ENCODE measurements at regions not wholly inside any gene's neighbourhood (a gene's known extent, or its start where the extent isn't known, plus 50 kb on each side); places are given as distances from the start of the nearest gene placed in this dataset.

DNA sequence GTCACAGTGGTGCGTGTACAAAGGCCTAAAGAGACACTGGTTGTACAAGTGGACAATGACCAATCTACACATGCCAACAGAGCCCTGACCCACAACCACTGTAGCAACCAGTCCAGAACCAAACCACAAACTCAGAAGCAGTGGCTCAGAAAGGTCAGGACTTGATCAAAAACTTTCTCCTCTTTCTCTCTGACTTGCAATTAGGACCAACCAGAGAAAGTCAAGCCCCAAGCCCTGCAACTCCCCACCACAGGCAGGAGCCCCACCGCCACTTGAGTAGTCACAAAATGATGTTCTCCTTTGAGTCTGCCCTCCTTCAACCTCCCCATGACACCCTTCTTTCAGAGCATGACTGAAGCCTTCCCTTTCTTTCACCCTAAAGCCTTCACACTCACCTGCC lies 291.8 kb downstream of the CDH10 start:
- TF ChIP-seq CEBPB (IDR thresholded peaks at IDR 0.05) (no peak), TAF1 (IDR thresholded peaks at IDR 0.05; ENCODE audit: low read depth) (no peak), YY1 (IDR thresholded peaks at IDR 0.05; ENCODE audit: low read depth) (no peak), TCF12 (IDR thresholded peaks at IDR 0.05; ENCODE audit: low read depth) (no peak), CREB1 (IDR thresholded peaks at IDR 0.05; ENCODE audit: low read depth) (no peak)
- TF ChIP-seq, protein P1, sequence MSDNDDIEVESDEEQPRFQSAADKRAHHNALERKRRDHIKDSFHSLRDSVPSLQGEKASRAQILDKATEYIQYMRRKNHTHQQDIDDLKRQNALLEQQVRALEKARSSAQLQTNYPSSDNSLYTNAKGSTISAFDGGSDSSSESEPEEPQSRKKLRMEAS (IDR thresholded peaks at IDR 0.05), result no peak

DNA sequence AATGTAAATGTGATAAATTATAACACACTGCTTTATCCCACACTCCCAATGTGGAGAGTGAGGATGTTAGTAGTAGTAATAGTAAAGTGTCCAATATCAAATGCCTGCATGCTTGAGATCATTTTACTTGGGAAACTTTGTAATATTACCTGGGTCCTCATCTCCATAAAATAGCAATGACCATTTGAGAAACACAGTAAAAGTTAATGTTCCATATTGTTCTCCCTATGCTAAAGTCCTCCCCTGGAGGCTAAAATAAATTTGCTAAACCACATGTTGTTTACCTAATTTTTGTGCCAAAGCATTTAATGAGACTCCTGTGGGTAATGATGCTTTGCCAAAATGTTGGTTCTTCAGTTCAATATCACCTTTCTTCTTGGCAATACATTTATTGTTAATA lies 291.2 kb downstream of the CDH10 start:
- TF ChIP-seq, protein P2, sequence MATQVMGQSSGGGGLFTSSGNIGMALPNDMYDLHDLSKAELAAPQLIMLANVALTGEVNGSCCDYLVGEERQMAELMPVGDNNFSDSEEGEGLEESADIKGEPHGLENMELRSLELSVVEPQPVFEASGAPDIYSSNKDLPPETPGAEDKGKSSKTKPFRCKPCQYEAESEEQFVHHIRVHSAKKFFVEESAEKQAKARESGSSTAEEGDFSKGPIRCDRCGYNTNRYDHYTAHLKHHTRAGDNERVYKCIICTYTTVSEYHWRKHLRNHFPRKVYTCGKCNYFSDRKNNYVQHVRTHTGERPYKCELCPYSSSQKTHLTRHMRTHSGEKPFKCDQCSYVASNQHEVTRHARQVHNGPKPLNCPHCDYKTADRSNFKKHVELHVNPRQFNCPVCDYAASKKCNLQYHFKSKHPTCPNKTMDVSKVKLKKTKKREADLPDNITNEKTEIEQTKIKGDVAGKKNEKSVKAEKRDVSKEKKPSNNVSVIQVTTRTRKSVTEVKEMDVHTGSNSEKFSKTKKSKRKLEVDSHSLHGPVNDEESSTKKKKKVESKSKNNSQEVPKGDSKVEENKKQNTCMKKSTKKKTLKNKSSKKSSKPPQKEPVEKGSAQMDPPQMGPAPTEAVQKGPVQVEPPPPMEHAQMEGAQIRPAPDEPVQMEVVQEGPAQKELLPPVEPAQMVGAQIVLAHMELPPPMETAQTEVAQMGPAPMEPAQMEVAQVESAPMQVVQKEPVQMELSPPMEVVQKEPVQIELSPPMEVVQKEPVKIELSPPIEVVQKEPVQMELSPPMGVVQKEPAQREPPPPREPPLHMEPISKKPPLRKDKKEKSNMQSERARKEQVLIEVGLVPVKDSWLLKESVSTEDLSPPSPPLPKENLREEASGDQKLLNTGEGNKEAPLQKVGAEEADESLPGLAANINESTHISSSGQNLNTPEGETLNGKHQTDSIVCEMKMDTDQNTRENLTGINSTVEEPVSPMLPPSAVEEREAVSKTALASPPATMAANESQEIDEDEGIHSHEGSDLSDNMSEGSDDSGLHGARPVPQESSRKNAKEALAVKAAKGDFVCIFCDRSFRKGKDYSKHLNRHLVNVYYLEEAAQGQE (IDR thresholded peaks at IDR 0.05; ENCODE audit: low read depth), result no peak
- TF ChIP-seq EGR1 (IDR thresholded peaks at IDR 0.05) (no peak), EP300 (IDR thresholded peaks at IDR 0.05; ENCODE audit: borderline replicate concordance) (no peak), CEBPB (IDR thresholded peaks at IDR 0.05) (no peak), RAD21 (IDR thresholded peaks at IDR 0.05; ENCODE audit: low read depth) (no peak), TCF12 (IDR thresholded peaks at IDR 0.05; ENCODE audit: low read depth) (no peak), TEAD4 (IDR thresholded peaks at IDR 0.05) (no peak), YY1 (IDR thresholded peaks at IDR 0.05; ENCODE audit: low read depth) (no peak), FOXM1 (IDR thresholded peaks at IDR 0.05; ENCODE audit: borderline replicate concordance, low read depth) (no peak), ZBTB7A (IDR thresholded peaks at IDR 0.05; ENCODE audit: low read depth) (no peak), NFIC (IDR thresholded peaks at IDR 0.05) (no peak), TAF1 (IDR thresholded peaks at IDR 0.05; ENCODE audit: low read depth) (no peak)
- TF ChIP-seq, protein P1 (IDR thresholded peaks at IDR 0.05), result no peak
- TF ChIP-seq, protein P3, sequence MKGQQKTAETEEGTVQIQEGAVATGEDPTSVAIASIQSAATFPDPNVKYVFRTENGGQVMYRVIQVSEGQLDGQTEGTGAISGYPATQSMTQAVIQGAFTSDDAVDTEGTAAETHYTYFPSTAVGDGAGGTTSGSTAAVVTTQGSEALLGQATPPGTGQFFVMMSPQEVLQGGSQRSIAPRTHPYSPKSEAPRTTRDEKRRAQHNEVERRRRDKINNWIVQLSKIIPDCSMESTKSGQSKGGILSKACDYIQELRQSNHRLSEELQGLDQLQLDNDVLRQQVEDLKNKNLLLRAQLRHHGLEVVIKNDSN (IDR thresholded peaks at IDR 0.05), result no peak

DNA sequence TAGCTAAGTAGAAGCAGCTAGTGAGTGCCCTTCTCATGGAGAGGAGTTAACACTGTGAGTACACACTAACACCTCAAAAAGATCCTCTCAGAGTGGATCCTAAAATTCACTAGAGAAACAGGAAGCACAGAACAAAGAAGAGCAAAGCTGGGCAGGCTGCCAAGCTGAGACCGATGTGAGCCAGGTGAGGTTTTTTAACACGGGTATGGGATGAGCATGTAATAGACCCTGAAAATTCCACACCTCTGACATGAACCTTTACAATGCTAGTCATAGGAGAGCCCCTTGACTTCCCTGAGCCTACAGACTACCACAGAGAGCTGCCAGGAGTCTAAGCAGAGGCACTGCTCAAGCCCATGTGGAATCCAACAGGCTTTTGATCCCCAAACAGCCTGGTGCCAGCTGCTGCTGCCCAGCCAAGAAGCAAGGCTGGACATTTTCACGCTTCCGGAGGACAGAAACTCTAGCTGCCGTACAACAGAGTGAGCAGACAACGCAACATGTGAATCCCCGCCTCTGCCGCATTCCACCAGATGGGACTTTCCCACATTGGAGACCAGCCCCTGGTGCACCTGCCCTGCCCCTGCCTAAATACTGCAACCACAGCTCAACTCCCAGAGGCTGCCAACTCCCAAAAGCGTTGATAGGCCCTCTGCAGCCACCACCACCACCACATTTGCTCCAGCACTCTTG lies 280.8 kb downstream of the CDH10 start:
- TF ChIP-seq EGR1 (IDR thresholded peaks at IDR 0.05) (no peak), CEBPB (IDR thresholded peaks at IDR 0.05) (no peak), YY1 (IDR thresholded peaks at IDR 0.05; ENCODE audit: low read depth) (no peak), FOXM1 (IDR thresholded peaks at IDR 0.05; ENCODE audit: borderline replicate concordance, low read depth) (no peak), EP300 (IDR thresholded peaks at IDR 0.05; ENCODE audit: borderline replicate concordance) (no peak), TAF1 (IDR thresholded peaks at IDR 0.05; ENCODE audit: low read depth) (no peak), TEAD4 (IDR thresholded peaks at IDR 0.05) (no peak), TCF12 (IDR thresholded peaks at IDR 0.05; ENCODE audit: low read depth) (no peak), NFIC (IDR thresholded peaks at IDR 0.05) (no peak), ZBTB7A (IDR thresholded peaks at IDR 0.05; ENCODE audit: low read depth) (no peak), RAD21 (IDR thresholded peaks at IDR 0.05; ENCODE audit: low read depth) (no peak), CREB1 (IDR thresholded peaks at IDR 0.05; ENCODE audit: low read depth) (no peak)
- TF ChIP-seq, protein P1 (IDR thresholded peaks at IDR 0.05), result no peak
- TF ChIP-seq, protein P2 (IDR thresholded peaks at IDR 0.05; ENCODE audit: low read depth), result no peak
- TF ChIP-seq, protein P3 (IDR thresholded peaks at IDR 0.05), result no peak

DNA sequence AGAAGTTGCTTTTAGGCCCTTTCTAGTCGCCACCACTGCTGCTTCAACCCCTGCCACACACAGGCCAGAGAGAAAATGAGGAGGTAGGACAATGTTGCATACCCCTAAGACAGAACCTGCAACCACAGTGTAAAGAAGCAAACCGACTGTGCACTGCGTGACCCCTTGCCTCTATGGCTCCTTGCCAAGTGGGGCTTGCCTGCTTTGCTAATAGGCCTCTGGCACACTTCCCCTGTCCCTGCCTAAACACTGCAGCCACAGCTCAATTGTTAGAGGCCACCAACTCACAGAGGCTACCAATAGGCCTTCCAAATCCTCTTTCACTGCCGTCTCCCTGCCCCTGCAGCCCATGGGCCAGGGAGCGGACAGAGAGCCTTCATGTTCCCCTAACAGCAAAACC lies 280.1 kb downstream of the CDH10 start:
- no peak for TF ChIP-seq EP300 (IDR thresholded peaks at IDR 0.05; ENCODE audit: borderline replicate concordance)
- no peak for TF ChIP-seq TCF12 (IDR thresholded peaks at IDR 0.05; ENCODE audit: low read depth)
- TF ChIP-seq, protein P3 (IDR thresholded peaks at IDR 0.05), result no peak
- no peak for TF ChIP-seq TEAD4 (IDR thresholded peaks at IDR 0.05)
- TF ChIP-seq, protein P2 (IDR thresholded peaks at IDR 0.05; ENCODE audit: low read depth), result no peak
- TF ChIP-seq FOXM1 (IDR thresholded peaks at IDR 0.05; ENCODE audit: borderline replicate concordance, low read depth), result no peak
- TF ChIP-seq RAD21 (IDR thresholded peaks at IDR 0.05; ENCODE audit: low read depth), result no peak
- TF ChIP-seq CREB1 (IDR thresholded peaks at IDR 0.05; ENCODE audit: low read depth), result no peak
- TF ChIP-seq, protein P1 (IDR thresholded peaks at IDR 0.05), result no peak
- TF ChIP-seq NFIC (IDR thresholded peaks at IDR 0.05), result no peak
- no peak for TF ChIP-seq EGR1 (IDR thresholded peaks at IDR 0.05)
- TF ChIP-seq ZBTB7A (IDR thresholded peaks at IDR 0.05; ENCODE audit: low read depth), result no peak
- no peak for TF ChIP-seq CEBPB (IDR thresholded peaks at IDR 0.05)
- TF ChIP-seq YY1 (IDR thresholded peaks at IDR 0.05; ENCODE audit: low read depth), result no peak
